Ovary (tissue), 7 donors: ENCODE measurements at regions not wholly inside any gene's neighbourhood (a gene's known extent, or its start where the extent isn't known, plus 50 kb on each side); places are given as distances from the start of the nearest gene placed in this dataset.

Experiments used
- DNase-seq, 5 donors: peaks; one replicate each; pipeline ENCODE4 v3.0.0-alpha.2; 2019 to 2020
- H3K27ac ChIP-seq, 2 donors: fragments of 200-600 bp; one replicate each; pipeline versions ENCODE4 v1.5.1 to v1.8.0; 2019 to 2022
- H3K27me3 ChIP-seq: fragments of 200-600 bp; one replicate; pipeline ENCODE4 v1.8.0; 2022
- H3K36me3 ChIP-seq: fragments of 200-600 bp; sonication (generic); one replicate; pipeline ENCODE4 v1.5.1; 2019
- H3K4me1 ChIP-seq: one replicate; pipeline ENCODE4 v1.8.1; 2013; ENCODE audit warnings: mild to moderate bottlenecking, moderate library complexity; ENCODE audit not compliant: insufficient read depth
- H3K4me3 ChIP-seq: fragments of 200-600 bp; sonication (generic); one replicate; pipeline ENCODE4 v1.5.1; 2017
- H3K9me3 ChIP-seq, 2 donors: fragments of 200-600 bp in 1 of 2; sonication (generic) in 1 of 2; one replicate each; pipeline versions ENCODE4 v1.5.1 to v1.8.1; 2013 to 2019; ENCODE audit warnings: mild to moderate bottlenecking in 1 of 2, moderate library complexity in 1 of 2
- EP300 ChIP-seq: sonication (generic); formaldehyde crosslinking; IDR thresholded peaks from one replicate; pipeline ENCODE4 v1.6.1; 2017; ENCODE audit warnings: antibody characterized with exemption
- POLR2A ChIP-seq: fragments of 450-650 bp; IDR thresholded peaks from one replicate; pipeline ENCODE4 v1.6.1; 2017; ENCODE audit warnings: antibody characterized with exemption, mild to moderate bottlenecking, moderate library complexity
- WGBS, 3 donors: extraction: QIAGEN DNeasy Blood & Tissue Kit in 1 of 3; methylation state at CpG; one replicate each; pipeline versions ENCODE4 v1.1.5 to v1.1.7; 2013 to 2017; 5-methylcytosine and 5-hydroxymethylcytosine counted together
- intact Hi-C, 4 donors: fragments of 100-400 bp; cut with DNase I; formaldehyde crosslinking; loops; one replicate each; pipeline versions ENCODE4 v1.11.0 to v1.15.1; 2022 to 2023
- TF ChIP-seq, protein P1 (sequence below), 3 donors: fragments of 450-650 bp in 2 of 3; fragments of 200-600 bp in 1 of 3; IDR thresholded peaks; one replicate each; pipeline versions ENCODE4 v1.5.1 to v1.8.0; 2016 to 2022; ENCODE audit warnings: antibody characterized with exemption in 3 of 3, mild to moderate bottlenecking in 1 of 3
- donor health status: DM: no; HTN: no; CAD: no; lungs with moderate emphysema.
- donor health status: DM: no; HTN: no; CAD: no.
- donor health status: Bipolar disorder and iron deficiency.
- donor health status: DM: no; HTN: no; CAD: no.
- donor health status: DM: yes; HTN: yes; CAD: no.

DNA sequence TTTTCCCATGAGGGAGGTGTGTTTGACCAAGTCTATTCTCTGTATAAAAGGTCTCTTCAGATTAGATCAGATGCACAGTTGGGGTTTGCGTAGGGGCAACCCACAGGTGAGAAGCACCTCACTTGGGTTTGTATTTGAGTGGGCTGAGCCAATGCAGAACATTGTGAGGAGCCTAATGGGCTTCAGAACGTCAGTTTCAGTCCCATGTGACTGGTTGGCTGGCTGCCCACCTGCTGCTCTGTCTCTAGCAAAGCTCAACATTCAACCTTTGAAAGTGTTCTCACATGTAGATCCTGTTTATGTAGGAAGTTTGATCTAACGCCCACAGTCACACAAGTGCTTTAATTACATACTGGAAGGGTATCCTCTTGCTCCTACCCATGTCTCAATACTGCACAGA, 105.5 kb downstream of the FASLG start:
- Histone ChIP-seq H3K27me3 (no peaks in the 10 kb centered on the region), H3K36me3 (no peaks in the 10 kb centered on the region), H3K4me3 (no peak overlapping the region), H3K9me3 (no peaks in the 10 kb centered on the region), H3K27ac (no peak overlapping the region), H3K4me1 (no peaks in the 10 kb centered on the region)
- 45 to 51% (median 46%) methylated on average over 3 of the region's 3 CpGs for WGBS, 3 donors
- intact Hi-C loops, result no loop called here
- no peak for DNase-seq
- TF ChIP-seq EP300, result no peak

DNA sequence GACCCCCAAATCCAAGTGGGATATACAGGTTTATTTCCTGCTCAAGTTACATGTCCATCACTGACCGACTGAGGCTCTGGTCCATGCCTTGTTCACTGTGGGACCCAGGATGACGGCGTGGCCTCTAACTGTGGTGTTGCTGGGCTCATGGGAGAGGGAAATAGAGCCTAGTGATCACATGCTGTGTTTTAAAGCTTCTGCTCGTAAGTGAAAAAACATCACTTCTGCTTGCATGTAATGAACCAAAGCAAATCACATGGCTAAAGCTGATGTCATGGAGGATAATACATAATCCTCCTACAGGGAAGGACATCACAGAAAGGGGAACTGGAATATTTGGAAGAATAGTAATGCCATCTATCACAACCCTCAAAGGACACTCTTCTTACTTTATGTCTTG, 107.6 kb downstream of the FASLG start:
- Histone ChIP-seq H3K36me3 (no peaks in the 10 kb centered on the region), H3K9me3 (no peaks in the 10 kb centered on the region), H3K4me1 (no peaks in the 10 kb centered on the region), H3K4me3 (no peak overlapping the region), H3K27me3 (no peaks in the 10 kb centered on the region), H3K27ac (no peak overlapping the region)
- TF ChIP-seq, protein P1, sequence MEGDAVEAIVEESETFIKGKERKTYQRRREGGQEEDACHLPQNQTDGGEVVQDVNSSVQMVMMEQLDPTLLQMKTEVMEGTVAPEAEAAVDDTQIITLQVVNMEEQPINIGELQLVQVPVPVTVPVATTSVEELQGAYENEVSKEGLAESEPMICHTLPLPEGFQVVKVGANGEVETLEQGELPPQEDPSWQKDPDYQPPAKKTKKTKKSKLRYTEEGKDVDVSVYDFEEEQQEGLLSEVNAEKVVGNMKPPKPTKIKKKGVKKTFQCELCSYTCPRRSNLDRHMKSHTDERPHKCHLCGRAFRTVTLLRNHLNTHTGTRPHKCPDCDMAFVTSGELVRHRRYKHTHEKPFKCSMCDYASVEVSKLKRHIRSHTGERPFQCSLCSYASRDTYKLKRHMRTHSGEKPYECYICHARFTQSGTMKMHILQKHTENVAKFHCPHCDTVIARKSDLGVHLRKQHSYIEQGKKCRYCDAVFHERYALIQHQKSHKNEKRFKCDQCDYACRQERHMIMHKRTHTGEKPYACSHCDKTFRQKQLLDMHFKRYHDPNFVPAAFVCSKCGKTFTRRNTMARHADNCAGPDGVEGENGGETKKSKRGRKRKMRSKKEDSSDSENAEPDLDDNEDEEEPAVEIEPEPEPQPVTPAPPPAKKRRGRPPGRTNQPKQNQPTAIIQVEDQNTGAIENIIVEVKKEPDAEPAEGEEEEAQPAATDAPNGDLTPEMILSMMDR (IDR thresholded peaks at IDR 0.05), result no peak
- no peak for TF ChIP-seq EP300
- no peak for TF ChIP-seq POLR2A
- WGBS, 3 donors, result 86 to 97% (median 87%) methylated on average over 4 of the region's 4 CpGs
- intact Hi-C loops, result no loop called here
- no peak for DNase-seq

DNA sequence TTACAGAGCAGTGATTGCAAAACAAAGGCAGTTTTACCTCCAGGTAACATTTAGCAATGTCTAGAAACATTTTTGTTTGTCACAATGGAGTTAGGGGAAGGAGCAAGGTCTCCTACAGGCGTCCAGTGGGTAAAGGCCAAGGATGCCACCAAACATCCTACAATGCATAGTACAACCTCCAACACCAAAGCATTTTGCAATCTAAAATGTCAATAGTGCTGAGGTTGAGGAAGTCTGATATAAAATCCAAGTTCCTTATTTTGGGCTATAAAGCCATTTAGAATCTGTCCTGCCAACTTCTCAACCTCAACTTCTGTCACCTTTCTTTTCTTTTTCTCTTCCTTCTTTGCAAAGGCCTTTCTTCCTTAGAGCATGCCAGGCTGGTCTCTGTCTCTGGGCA, 111.2 kb downstream of the FASLG start:
- WGBS, 3 donors, result 71 to 91% (median 89%) methylated on average over 1 of the region's 1 CpG
- intact Hi-C loops, result no loop called here

DNA sequence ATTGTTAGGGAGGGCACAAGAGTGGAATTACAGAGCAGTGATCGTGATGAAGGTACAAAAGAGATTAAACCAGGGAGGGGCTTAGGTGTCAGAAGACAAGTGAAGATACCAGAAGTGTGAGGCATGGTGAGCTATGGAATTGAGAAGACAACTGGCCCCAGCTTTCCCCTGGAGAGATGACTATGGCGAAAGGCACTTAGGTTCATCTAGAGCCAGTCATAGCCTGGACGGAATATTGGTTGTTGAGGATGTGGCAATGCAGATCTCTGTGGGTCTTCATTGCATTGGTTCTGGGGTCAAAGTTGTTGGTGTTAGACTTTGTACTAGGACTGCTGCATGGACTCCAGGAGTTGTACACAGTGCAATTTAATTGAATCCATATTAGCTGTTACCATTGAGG, 115.7 kb downstream of the FASLG start:
- Histone ChIP-seq H3K4me3 (no peak overlapping the region), H3K9me3 (no peaks in the 10 kb centered on the region), H3K4me1 (no peaks in the 10 kb centered on the region), H3K27me3 (no peaks in the 10 kb centered on the region), H3K36me3 (no peaks in the 10 kb centered on the region), H3K27ac (no peak overlapping the region)
- 91 to 93% (median 92%) methylated on average over 3 of the region's 3 CpGs for WGBS, 3 donors
- DNase-seq, result no peak
- intact Hi-C loops, result no loop called here
- TF ChIP-seq, protein P1 (IDR thresholded peaks at IDR 0.05), result no peak
- TF ChIP-seq POLR2A (no peak), EP300 (no peak)

More for the DNA sequence above, 111.2 kb downstream of the FASLG start:
- Histone ChIP-seq H3K36me3 (no peaks in the 10 kb centered on the region), H3K4me1 (no peaks in the 10 kb centered on the region), H3K27me3 (no peaks in the 10 kb centered on the region), H3K9me3 (no peaks in the 10 kb centered on the region), H3K27ac (no peak overlapping the region), H3K4me3 (no peak overlapping the region)
- no peak for DNase-seq
- no peak for TF ChIP-seq POLR2A
- no peak for TF ChIP-seq EP300
- TF ChIP-seq, protein P1 (IDR thresholded peaks at IDR 0.05), result no peak

- TF ChIP-seq POLR2A, result no peak
- TF ChIP-seq EP300, result no peak
- TF ChIP-seq, protein P1 (IDR thresholded peaks at IDR 0.05), result no peak
- DNase-seq, result no peak
- Histone ChIP-seq H3K9me3 (no peaks in the 10 kb centered on the region), H3K27me3 (no peaks in the 10 kb centered on the region), H3K4me1 (no peaks in the 10 kb centered on the region), H3K36me3 (no peaks in the 10 kb centered on the region), H3K27ac (no peak overlapping the region), H3K4me3 (no peak overlapping the region)
- intact Hi-C loops, result no loop called here
- WGBS, 3 donors, result 25 to 33% (median 33%) methylated on average over 3 of the region's 3 CpGs
These were observed 116.7 kb downstream of the FASLG start for GRCh38 chr1:172775606-172776005.
